Muscle of back (tissue), 3 donors: ENCODE measurements at regions not wholly inside any gene's neighbourhood (a gene's known extent, or its start where the extent isn't known, plus 50 kb on each side); places are given as distances from the start of the nearest gene placed in this dataset.
"Not testable (repeated sequence)": the region's sequence is repeated elsewhere in the genome, so short reads cannot be mapped to it uniquely, and the experiment has no call there.

ENCODE experiments used
- DNase-seq, 3 donors: peaks; one replicate each; pipeline versions ENCODE4 v3.0.0 to v3.0.0-alpha.2; 2013

DNA sequence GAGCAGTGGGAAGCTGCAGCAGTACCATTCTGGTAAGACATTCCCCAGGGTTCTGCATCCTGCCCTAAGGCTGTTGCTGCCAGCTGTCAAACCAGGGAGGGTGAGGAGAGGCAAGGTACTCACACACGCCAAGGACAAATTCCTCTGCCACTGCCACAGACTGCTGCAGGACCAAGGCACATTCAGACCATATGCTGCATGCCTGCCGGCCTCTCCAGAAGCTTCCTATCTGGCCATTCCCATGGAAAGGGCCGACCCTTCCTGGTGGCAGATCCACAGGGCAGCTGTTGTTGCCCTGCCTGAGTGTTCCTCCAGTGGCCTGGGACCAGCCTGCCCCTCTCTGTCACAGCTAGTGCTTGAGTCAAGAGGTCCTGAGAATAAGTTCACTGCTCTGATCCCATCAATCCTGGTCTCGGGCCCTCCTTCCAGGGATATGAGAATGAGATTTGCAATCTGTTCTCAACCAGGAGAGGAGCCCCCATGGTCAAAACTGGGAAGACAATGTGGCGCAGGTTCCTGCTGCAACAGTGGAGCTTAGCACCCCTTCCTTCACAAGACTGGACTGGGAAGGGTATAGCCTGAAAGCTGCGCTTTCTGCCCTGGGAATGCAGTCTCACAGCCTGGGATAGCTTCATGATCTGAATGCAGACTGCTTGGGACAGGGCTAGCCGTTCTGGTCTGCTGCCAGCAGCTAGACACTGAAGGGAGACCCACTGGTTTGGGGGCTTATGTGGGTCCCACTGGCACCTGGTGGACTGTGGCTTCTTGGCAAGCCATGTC is 342.5 kb upstream of the NDST3 start:
- no peak for DNase-seq

DNA sequence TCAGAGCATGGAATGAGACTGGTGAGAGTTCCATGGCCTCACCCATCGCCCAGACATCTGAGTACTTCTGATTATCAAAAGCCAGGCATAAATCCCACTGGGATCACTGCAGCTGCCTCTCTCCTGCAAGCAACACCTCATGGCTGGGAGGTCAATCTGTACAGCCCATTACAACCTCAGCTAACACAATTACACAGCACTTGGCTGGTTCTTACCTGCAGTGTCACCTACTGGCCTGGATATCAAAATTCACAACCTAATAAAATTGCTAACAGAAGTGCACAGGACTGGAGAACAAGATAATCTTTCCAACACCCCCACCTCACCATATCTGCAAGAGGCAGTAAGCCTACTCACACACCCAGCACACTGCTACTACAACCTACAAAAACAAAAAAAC is 341.7 kb upstream of the NDST3 start:
- no peak for DNase-seq

DNA sequence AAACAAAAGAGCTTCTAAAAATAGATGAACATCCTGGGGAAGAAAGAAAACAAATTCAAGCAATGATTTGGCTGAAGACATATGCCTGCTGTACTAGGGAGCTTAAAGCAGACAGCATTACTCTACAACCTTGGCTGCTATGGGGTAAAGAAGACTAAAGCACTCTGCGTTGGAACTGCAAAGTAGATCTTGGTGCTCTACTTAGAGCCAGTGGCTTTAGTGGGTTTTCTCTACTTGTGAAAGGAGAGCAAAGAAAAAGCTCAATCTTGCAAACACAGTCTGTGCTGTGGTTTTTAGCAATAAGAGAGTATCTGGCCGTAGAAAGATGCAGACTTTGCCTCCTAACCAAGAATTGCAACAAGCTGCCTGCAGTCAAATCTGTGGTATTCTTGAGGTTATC is 334.7 kb upstream of the NDST3 start:
- DNase-seq: no peak

DNA sequence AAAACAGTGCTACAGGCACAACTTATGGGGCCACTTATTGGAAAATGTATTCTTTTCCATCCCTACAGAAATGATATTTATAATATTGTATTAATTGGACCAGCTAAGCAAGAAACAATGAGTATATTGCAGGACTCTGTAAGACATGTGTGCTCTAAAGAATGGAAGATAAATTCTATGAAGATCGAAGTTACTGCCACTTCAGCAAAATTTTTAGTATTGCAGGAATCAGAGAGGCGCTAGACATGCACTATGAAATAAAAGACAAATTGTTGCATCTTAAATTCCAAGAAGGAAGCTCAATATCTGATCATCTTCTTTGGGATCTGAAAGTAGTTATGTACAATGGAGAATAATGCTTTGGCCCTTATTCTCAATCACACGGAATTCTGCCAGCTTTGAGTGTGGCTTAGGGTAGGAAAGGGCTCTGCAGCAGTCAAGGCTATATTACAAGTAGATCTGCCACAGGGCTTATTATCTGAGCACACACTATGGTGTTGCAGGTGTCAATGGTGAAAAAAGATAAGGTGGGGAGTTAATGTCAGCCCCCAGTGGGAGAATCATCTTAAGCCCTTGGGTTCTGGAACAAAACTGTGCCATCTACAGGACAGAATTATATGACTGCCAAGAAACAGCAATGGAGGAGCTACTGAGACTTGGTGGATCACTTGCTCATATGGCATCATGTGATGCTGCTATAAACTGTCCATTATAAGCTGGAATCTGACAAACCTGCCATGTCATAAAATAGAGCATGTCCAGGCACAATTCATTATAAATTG is 334.0 kb upstream of the NDST3 start:
- DNase-seq: no peak

- no peak for DNase-seq
Measured at GRCh38 chr4:117702353-117702752, 331.9 kb upstream of the NDST3 start.

- no peak for DNase-seq
Measured at GRCh38 chr4:117704721-117705120, 329.6 kb upstream of the NDST3 start.

DNA sequence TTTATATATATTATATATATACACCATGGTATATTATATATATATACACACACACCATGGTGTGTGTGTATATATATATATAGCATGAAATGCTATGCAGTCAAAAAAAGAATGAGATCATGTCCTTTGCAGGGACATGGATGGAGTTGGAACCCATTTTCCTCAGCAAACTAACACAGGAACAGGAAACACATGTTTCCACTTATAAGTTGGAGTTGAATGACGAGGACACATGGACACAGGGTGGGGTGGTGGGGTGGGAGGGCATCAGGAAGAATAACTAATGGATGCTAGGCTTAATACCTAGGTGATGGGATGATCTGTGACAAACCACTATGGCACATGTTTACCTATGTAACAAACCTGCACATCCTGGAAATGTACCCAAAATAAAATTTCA is 293.6 kb upstream of the NDST3 start:
- no peak for DNase-seq

GRCh38 chr4:117745379-117745778 is 288.9 kb upstream of the NDST3 start:
- not testable (repeated sequence) for DNase-seq

DNA sequence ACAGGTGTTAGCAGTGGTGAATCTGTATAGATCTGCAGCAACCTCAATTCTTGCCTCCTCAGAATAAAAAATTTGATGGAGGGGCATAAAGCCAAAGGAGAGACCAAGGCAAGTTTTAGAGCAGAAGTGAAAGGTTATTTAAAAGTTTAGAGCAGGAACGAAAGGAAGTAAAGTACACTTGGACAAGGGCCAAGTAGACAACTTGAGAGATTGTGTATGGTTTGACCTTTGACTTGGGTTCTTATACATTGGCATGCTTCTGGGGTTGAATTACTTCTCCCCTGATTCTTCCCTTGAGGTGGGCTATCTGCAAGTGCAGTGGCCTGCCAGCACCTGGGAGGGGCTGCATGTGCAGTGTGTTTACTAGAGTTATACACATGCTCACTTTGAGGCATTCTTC is 278.8 kb upstream of the NDST3 start:
- no peak for DNase-seq

DNA sequence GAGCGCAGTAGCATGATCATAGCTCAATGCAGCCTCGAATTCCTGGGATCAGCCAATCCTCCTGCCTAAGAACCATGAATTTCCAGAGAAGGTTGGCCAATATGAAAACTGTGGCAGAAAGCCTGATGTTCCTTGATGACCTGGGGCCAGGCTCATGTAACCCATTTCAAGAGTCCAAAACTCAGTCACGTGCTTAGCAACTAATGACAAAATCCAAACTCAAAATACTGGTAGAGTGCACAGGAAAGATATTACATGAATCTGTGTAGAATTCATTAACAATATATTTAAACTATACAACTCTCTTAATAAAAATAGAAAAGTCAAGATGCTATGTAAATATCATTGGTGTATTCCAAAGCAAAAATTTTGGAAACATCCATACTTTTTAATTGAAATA is 265.7 kb upstream of the NDST3 start:
- DNase-seq: no peak

GRCh38 chr4:117770269-117771102 is 263.8 kb upstream of the NDST3 start:
- no peak for DNase-seq

GRCh38 chr4:117771647-117772337 is 262.5 kb upstream of the NDST3 start:
- no peak for DNase-seq

- DNase-seq: no peak
Measured at GRCh38 chr4:117773064-117773936, 261.0 kb upstream of the NDST3 start.

DNA sequence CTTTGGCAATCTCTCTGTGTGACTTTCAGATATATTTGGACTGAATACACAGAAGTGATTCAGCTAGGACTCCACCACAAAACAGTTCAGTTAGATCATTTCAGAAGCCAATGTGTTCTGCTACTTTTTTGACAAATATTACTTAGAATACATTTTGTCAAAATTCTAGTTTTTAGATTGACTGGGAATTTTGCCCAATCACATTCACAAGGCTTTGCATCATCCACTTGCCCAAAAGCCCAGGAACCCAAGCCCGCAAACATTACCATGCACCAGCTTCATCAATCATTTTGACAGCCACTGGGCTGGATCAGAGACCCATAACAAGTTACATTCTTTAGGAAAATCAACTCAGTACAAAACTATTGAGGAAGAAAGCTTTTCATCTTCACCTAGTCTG is 256.6 kb upstream of the NDST3 start:
- no peak for DNase-seq

DNA sequence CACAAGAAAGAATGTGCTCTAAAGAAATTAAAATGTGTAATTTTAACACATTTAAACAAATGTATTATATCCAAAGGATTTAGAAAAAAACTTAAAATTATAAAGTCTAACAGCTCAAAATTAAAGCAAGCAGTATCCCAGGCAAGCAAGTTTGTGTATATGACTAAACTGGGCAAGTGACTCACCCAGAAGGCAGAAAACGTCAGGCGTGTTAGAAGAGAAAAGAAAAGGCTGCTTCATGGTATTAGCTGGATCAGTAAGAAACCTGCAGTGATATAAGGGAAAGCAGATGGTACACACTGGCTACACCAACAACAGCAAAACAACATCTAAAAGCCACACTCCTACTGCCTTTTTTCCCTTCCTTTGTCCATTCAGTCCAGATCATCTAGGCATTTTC is 250.6 kb upstream of the NDST3 start:
- DNase-seq: no peak

- DNase-seq: no peak
Measured at GRCh38 chr4:117784266-117784665, 250.0 kb upstream of the NDST3 start.

GRCh38 chr4:117786566-117786965 is 247.7 kb upstream of the NDST3 start:
- no peak for DNase-seq

DNA sequence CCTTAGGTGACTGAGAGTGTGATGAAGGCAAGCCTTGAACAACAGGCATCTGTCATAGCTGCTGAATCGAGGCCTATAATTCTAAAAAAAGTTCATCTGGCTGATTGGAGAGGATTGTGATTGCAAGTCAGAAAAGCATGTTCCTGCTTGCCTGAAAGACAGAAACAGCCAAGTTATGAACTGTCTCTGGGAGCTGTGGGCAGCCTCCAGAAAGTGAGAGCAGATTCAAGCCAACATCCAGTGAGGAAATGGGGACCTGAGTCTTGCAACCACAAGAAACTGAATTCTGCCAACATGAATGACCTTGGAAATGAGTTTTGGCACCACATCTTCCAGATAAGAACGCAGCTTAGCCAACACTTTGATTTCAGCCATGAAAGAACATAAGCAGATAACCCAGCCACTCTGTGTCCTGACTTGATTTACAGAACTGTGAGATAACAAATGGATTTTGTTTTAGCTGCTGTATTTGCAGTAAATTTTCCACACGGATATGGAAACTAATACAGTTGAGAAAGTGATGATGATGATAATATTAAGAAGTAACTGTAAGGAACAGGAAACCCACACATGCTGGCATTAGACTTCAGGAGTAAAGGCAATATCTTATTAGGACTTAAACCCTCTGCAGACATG is 240.3 kb upstream of the NDST3 start:
- DNase-seq: no peak

- DNase-seq: no peak
Measured at GRCh38 chr4:117796677-117797076, 237.6 kb upstream of the NDST3 start.

GRCh38 chr4:117800636-117801035 is 233.7 kb upstream of the NDST3 start:
- no peak for DNase-seq
